Kidney epithelial cell (primary cell): ENCODE measurements at regions not wholly inside any gene's neighbourhood (a gene's known extent, or its start where the extent isn't known, plus 50 kb on each side); places are given as distances from the start of the nearest gene placed in this dataset.

ENCODE experiments used
- DNase-seq: peaks from one replicate; pipeline ENCODE4 v3.0.0-alpha.2; 2010; ENCODE audit warnings: low read depth
- H3K27me3 ChIP-seq: 2 replicates; pipeline ENCODE4 v1.6.0; 2011; ENCODE audit warnings: low read length; ENCODE audit not compliant: control insufficient read depth, insufficient read depth
- H3K36me3 ChIP-seq: 2 replicates; pipeline ENCODE4 v1.5.1; 2011; ENCODE audit warnings: low read length; ENCODE audit not compliant: control insufficient read depth, insufficient read depth
- H3K4me3 ChIP-seq: 2 replicates; pipeline ENCODE4 v1.5.1; 2011; ENCODE audit warnings: low read depth, mild to moderate bottlenecking, control low read depth, low read length
- CTCF ChIP-seq: IDR thresholded peaks from 2 replicates; pipeline ENCODE4 v1.5.1; 2011; ENCODE audit warnings: mild to moderate bottlenecking, moderate library complexity, low read length, control low read depth, inconsistent platforms; ENCODE audit not compliant: insufficient read depth, poor library complexity, severe bottlenecking

GRCh38 chr6:166027761-166028160 is 139.9 kb downstream of the TBXT start:
- Histone ChIP-seq H3K4me3 (no peak overlapping the region), H3K27me3 (no peaks in the 10 kb centered on the region), H3K36me3 (no peaks in the 10 kb centered on the region)
- TF ChIP-seq CTCF, result no peak
- no peak for DNase-seq

GRCh38 chr6:166026586-166027126 is 141.0 kb downstream of the TBXT start:
- Histone ChIP-seq H3K27me3 (no peaks in the 10 kb centered on the region), H3K4me3 (no peak overlapping the region), H3K36me3 (no peaks in the 10 kb centered on the region)
- DNase-seq, result no peak
- no peak for TF ChIP-seq CTCF

GRCh38 chr6:166025149-166025898 is 142.3 kb downstream of the TBXT start:
- DNase-seq, result no peak
- Histone ChIP-seq H3K4me3 (no peak overlapping the region), H3K27me3 (no peaks in the 10 kb centered on the region), H3K36me3 (no peaks in the 10 kb centered on the region)
- no peak for TF ChIP-seq CTCF

GRCh38 chr6:166024252-166024651 is 143.4 kb downstream of the TBXT start:
- DNase-seq, result no peak

GRCh38 chr6:166023273-166023989 is 144.2 kb downstream of the TBXT start:
- Histone ChIP-seq H3K27me3 (no peaks in the 10 kb centered on the region), H3K4me3 (no peak overlapping the region), H3K36me3 (no peaks in the 10 kb centered on the region)
- no peak for TF ChIP-seq CTCF
- DNase-seq, result no peak

More at GRCh38 chr6:166024252-166024651, 143.4 kb downstream of the TBXT start:
- H3K27me3 ChIP-seq, result no peaks in the 10 kb centered on the region
- TF ChIP-seq CTCF, result no peak
- H3K36me3 ChIP-seq, result no peaks in the 10 kb centered on the region
- H3K4me3 ChIP-seq, result no peak overlapping the region
